ENCODE measurements at regions not wholly inside any gene's neighbourhood (a gene's known extent, or its start where the extent isn't known, plus 50 kb on each side); places are given as distances from the start of the nearest gene placed in this dataset.

GRCh38 chr2:17289669-17290068, 228.6 kb downstream of the RAD51AP2 start:
- ChIA-PET CTCF (no interaction called here), POLR2A (no interaction called here), RAD21 (ENCODE audit: unreplicated experiment) (no interaction called here), SMC1A (ENCODE audit: uncharacterized antibody, unreplicated experiment) (no interaction called here)
- in situ Hi-C loops (cut with MboI) = no loop called here
- no peaks in the 10 kb centered on the region for H4K20me1 ChIP-seq (ENCODE audit: control insufficient read depth, insufficient read depth)
- no peaks in the 10 kb centered on the region for H3K4me1 ChIP-seq (ENCODE audit: control insufficient read depth, insufficient read depth, low read length)
- FAIRE-seq (no peak), DNase-seq (ENCODE audit: low read depth, low spot score) (no peak), ATAC-seq (no peak)
- no peak overlapping the region for H3K27ac ChIP-seq (ENCODE audit: control insufficient read depth, insufficient read depth)
- no peaks in the 10 kb centered on the region for H3K27me3 ChIP-seq (replicated peaks in 1 of 2; ENCODE audit: control insufficient read depth in 2 of 2, insufficient read depth in 2 of 2, low read length in 1 of 2)
- 51% methylated on average over 3 of the region's 3 CpGs for WGBS (ENCODE audit: insufficient coverage, insufficient replicate concordance, low lambda C conversion rate, missing lambda C conversion rate)
- H3K4me2 ChIP-seq (ENCODE audit: control insufficient read depth, insufficient read depth) = no peak overlapping the region
- H3K4me3 ChIP-seq = no peak overlapping the region
- TF ChIP-seq RELA (IDR thresholded peaks at IDR 0.05; ENCODE audit: borderline replicate concordance, partially characterized antibody) = no peak
- TF ChIP-seq BCL11A (IDR thresholded peaks at IDR 0.05; ENCODE audit: low read depth, low read length) = no peak
- TF ChIP-seq YBX1 (IDR thresholded peaks at IDR 0.05) = no peak
- no peak for TF ChIP-seq MAX (IDR thresholded peaks at IDR 0.05; ENCODE audit: low read depth, low read length)
- TF ChIP-seq SMAD1 (IDR thresholded peaks at IDR 0.05; ENCODE audit: low read depth, partially characterized antibody) = no peak
- no peak for TF ChIP-seq BHLHE40 (IDR thresholded peaks at IDR 0.05; ENCODE audit: borderline replicate concordance in 1 of 2, low read depth in 2 of 2, low read length in 1 of 2)
- TF ChIP-seq FOXM1 (IDR thresholded peaks at IDR 0.05; ENCODE audit: low read depth, low read length) = no peak
- TF ChIP-seq NR2C1 (IDR thresholded peaks at IDR 0.05) = no peak
- no peak for TF ChIP-seq ATF7 (IDR thresholded peaks at IDR 0.05; ENCODE audit: low read depth)
- no peak for TF ChIP-seq CREM (IDR thresholded peaks at IDR 0.05; ENCODE audit: low read depth)
- no TSS peak for BruUV-seq (replicated peaks)
- intact Hi-C loops (cut with micrococcal nuclease; ENCODE audit: unreplicated experiment) = no loop called here
- no peak overlapping the region for H2AFZ ChIP-seq (ENCODE audit: control insufficient read depth, low read depth, low read length)
- H3K9ac ChIP-seq (ENCODE audit: control insufficient read depth, insufficient read depth, low read length) = no peak overlapping the region
- H3K9me3 ChIP-seq (replicated peaks; ENCODE audit: control insufficient read depth, insufficient read depth, low read length) = no peaks in the 10 kb centered on the region
- H3K79me2 ChIP-seq (ENCODE audit: control insufficient read depth, insufficient read depth, low read length) = no peaks in the 10 kb centered on the region
- H3K36me3 ChIP-seq (ENCODE audit: control insufficient read depth in 2 of 2, insufficient read depth in 2 of 2, low read length in 1 of 2) = no peaks in the 10 kb centered on the region

GRCh38 chr2:17287183-17287582, 231.1 kb downstream of the RAD51AP2 start:
- H3K4me1 ChIP-seq (ENCODE audit: control insufficient read depth, insufficient read depth, low read length) = no peaks in the 10 kb centered on the region
- H3K79me2 ChIP-seq (ENCODE audit: control insufficient read depth, insufficient read depth, low read length) = no peaks in the 10 kb centered on the region
- H3K4me2 ChIP-seq (ENCODE audit: control insufficient read depth, insufficient read depth) = no peak overlapping the region
- no peak for FAIRE-seq
- H3K36me3 ChIP-seq (ENCODE audit: control insufficient read depth in 2 of 2, insufficient read depth in 2 of 2, low read length in 1 of 2) = no peaks in the 10 kb centered on the region
- H3K9ac ChIP-seq (ENCODE audit: control insufficient read depth, insufficient read depth, low read length) = no peak overlapping the region
- no peaks in the 10 kb centered on the region for H4K20me1 ChIP-seq (ENCODE audit: control insufficient read depth, insufficient read depth)
- intact Hi-C loops (cut with micrococcal nuclease; ENCODE audit: unreplicated experiment) = no loop called here
- no peaks in the 10 kb centered on the region for H3K27me3 ChIP-seq (replicated peaks in 1 of 2; ENCODE audit: control insufficient read depth in 2 of 2, insufficient read depth in 2 of 2, low read length in 1 of 2)
- RAD21 ChIA-PET (ENCODE audit: unreplicated experiment) = no interaction called here
- BruUV-seq (replicated peaks) = no TSS peak
- in situ Hi-C loops (cut with MboI) = no loop called here
- SMC1A ChIA-PET (ENCODE audit: uncharacterized antibody, unreplicated experiment) = no interaction called here
- CTCF ChIA-PET = no interaction called here
- DNase-seq (ENCODE audit: low read depth, low spot score) = no peak
- ATAC-seq = no peak
- WGBS (ENCODE audit: insufficient coverage, insufficient replicate concordance, low lambda C conversion rate, missing lambda C conversion rate) = 0% methylated on average over 1 of the region's 1 CpG
- POLR2A ChIA-PET = no interaction called here
- no peak overlapping the region for H3K27ac ChIP-seq (ENCODE audit: control insufficient read depth, insufficient read depth)
- no peak overlapping the region for H3K4me3 ChIP-seq
- no peak for TF ChIP-seq MEF2B (IDR thresholded peaks at IDR 0.05; ENCODE audit: partially characterized antibody, poor library complexity, severe bottlenecking)
- no peak for TF ChIP-seq IRF4 (IDR thresholded peaks at IDR 0.05; ENCODE audit: low read depth, low read length)
- TF ChIP-seq PML (IDR thresholded peaks at IDR 0.05; ENCODE audit: low read length) = no peak
- TF ChIP-seq USF1 (IDR thresholded peaks at IDR 0.05; ENCODE audit: borderline replicate concordance, extremely low read length, insufficient read depth, low read depth, low read length) = no peak
- TF ChIP-seq ZNF217 (IDR thresholded peaks at IDR 0.05) = no peak
- TF ChIP-seq SREBF2 (IDR thresholded peaks at IDR 0.05; ENCODE audit: low read length) = no peak
- H2AFZ ChIP-seq (ENCODE audit: control insufficient read depth, low read depth, low read length) = no peak overlapping the region
- H3K9me3 ChIP-seq (replicated peaks; ENCODE audit: control insufficient read depth, insufficient read depth, low read length) = no peaks in the 10 kb centered on the region
